Endothelial cell of umbilical vein (primary cell): ENCODE measurements at regions not wholly inside any gene's neighbourhood (a gene's known extent, or its start where the extent isn't known, plus 50 kb on each side); places are given as distances from the start of the nearest gene placed in this dataset.
"Not testable (repeated sequence)": the region's sequence is repeated elsewhere in the genome, so short reads cannot be mapped to it uniquely, and the experiment has no call there.

Source experiments
- BruUV-seq: library from RNA; stranded (reverse); fragments of 400-500 nt; replicated peaks from 2 replicates; lab custom pipeline; 2021; lab: Mats Ljungman, UMichigan
- CTCF ChIA-PET: fragments of 300-600, 350-600 bp; sonication (Branson Sonifier 250); formaldehyde crosslinking; loops from one replicate; lab custom pipeline; 2021; ENCODE audit warnings: antibody characterized with exemption, inconsistent platforms; lab: Charles Lee
- POLR2A ChIA-PET: fragments of 300-600, 350-600 bp; sonication (Branson Sonifier 250); formaldehyde crosslinking; loops from one replicate; lab custom pipeline; 2021; ENCODE audit warnings: antibody characterized with exemption, inconsistent platforms; lab: Charles Lee
- DNase-seq: peaks from one replicate; pipeline ENCODE4 v3.0.0-alpha.2; 2011; ENCODE audit warnings: low read depth, low spot score
- FAIRE-seq: peaks from 2 replicates; lab custom pipeline; 2011; peaks lifted over from hg19 to GRCh38; lab: Jason Lieb, UNC
- H2AFZ ChIP-seq: 2 replicates; pipeline ENCODE4 v1.6.0; 2012; ENCODE audit warnings: low read depth, low read length, control low read depth, inconsistent platforms
- H3K27ac ChIP-seq: 2 replicates; pipeline ENCODE4 v1.5.1; 2011; ENCODE audit warnings: low read depth, mild to moderate bottlenecking, control low read depth, low read length, moderate library complexity; ENCODE audit not compliant: insufficient read depth
- H3K27me3 ChIP-seq, 2 experiments: 2 replicates each; pipeline versions ENCODE4 v1.6.0 to v1.6.1; 2011; ENCODE audit warnings: low read length in 2 of 2, mixed read lengths in 1 of 2; ENCODE audit not compliant: control insufficient read depth in 2 of 2, insufficient read depth in 2 of 2
- H3K36me3 ChIP-seq, 2 experiments: 2 replicates in 1 of 2; 3 replicates in 1 of 2; pipeline ENCODE4 v1.5.1; 2011; ENCODE audit warnings: low read length in 2 of 2, mild to moderate bottlenecking in 1 of 2, moderate library complexity in 1 of 2; ENCODE audit not compliant: control insufficient read depth in 2 of 2, insufficient read depth in 2 of 2; ENCODE audit errors: extremely low read depth in 1 of 2
- H3K4me1 ChIP-seq: 3 replicates; pipeline ENCODE4 v1.5.1; 2011; ENCODE audit warnings: mild to moderate bottlenecking, low read length; ENCODE audit not compliant: control insufficient read depth, insufficient read depth; ENCODE audit errors: extremely low read depth
- H3K4me2 ChIP-seq: 2 replicates; pipeline ENCODE4 v1.6.1; 2011; ENCODE audit warnings: low read length, control low read depth, mixed read lengths; ENCODE audit not compliant: insufficient read depth
- H3K4me3 ChIP-seq, 3 experiments: fragments of 200-600 bp in 1 of 3; sonication (generic), shearing (Covaris generic) in 1 of 3; replicated peaks in 1 of 3; 2 replicates each; pipeline ENCODE4 v1.5.1; 2011 to 2016; ENCODE audit warnings: control low read depth in 3 of 3, low read length in 3 of 3, mild to moderate bottlenecking in 2 of 3, inconsistent platforms in 1 of 3, low read depth in 1 of 3, moderate library complexity in 1 of 3; ENCODE audit not compliant: insufficient read depth in 1 of 3
- H3K79me2 ChIP-seq: 2 replicates; pipeline ENCODE4 v1.6.0; 2012; ENCODE audit warnings: low read length, inconsistent platforms; ENCODE audit not compliant: control insufficient read depth, insufficient read depth
- H3K9ac ChIP-seq: replicated peaks from 2 replicates; pipeline ENCODE3; 2011; ENCODE audit warnings: low read length, control low read depth; ENCODE audit not compliant: insufficient read depth; ENCODE audit errors: extremely low read depth
- H3K9me1 ChIP-seq: replicated peaks from 3 replicates; pipeline ENCODE4 v1.6.0; 2011; ENCODE audit warnings: mild to moderate bottlenecking, low read length; ENCODE audit not compliant: control insufficient read depth, insufficient read depth; ENCODE audit errors: extremely low read depth
- H3K9me3 ChIP-seq: replicated peaks from 2 replicates; pipeline ENCODE4 v1.5.1; 2012; ENCODE audit warnings: low read length, inconsistent platforms; ENCODE audit not compliant: control insufficient read depth, insufficient read depth
- H4K20me1 ChIP-seq: replicated peaks from 2 replicates; pipeline ENCODE3; 2011; ENCODE audit warnings: mild to moderate bottlenecking, low read length; ENCODE audit not compliant: control insufficient read depth, insufficient read depth; ENCODE audit errors: extremely low read depth
- CTCF ChIP-seq, 2 donors: IDR thresholded peaks; 1 replicate in 1 of 2; 2 replicates in 1 of 2; pipeline ENCODE4 v1.5.1; 2011; ENCODE audit warnings: low read length in 2 of 2, mild to moderate bottlenecking in 2 of 2, moderate library complexity in 2 of 2, control low read depth in 1 of 2, inconsistent platforms in 1 of 2, low read depth in 1 of 2; ENCODE audit not compliant: insufficient read depth in 1 of 2; ENCODE audit errors: extremely low read depth in 1 of 2
- EZH2 ChIP-seq: IDR thresholded peaks from 2 replicates; pipeline ENCODE4 v1.6.1; 2012; ENCODE audit warnings: borderline replicate concordance, low read depth, mild to moderate bottlenecking, moderate library complexity, low read length, inconsistent platforms; ENCODE audit not compliant: severe bottlenecking
- FOS ChIP-seq: IDR thresholded peaks from 2 replicates; pipeline ENCODE4 v1.6.1; 2011; ENCODE audit warnings: mild to moderate bottlenecking, low read length, moderate library complexity, borderline replicate concordance; ENCODE audit not compliant: insufficient read depth
- GATA2 ChIP-seq: IDR thresholded peaks from 2 replicates; pipeline ENCODE4 v1.7.0; 2011; ENCODE audit warnings: low read depth, mild to moderate bottlenecking, moderate library complexity, mixed read lengths, low read length; ENCODE audit not compliant: insufficient read length, insufficient read depth
- JUN ChIP-seq: IDR thresholded peaks from 2 replicates; pipeline ENCODE4 v1.6.1; 2011; ENCODE audit warnings: borderline replicate concordance, low read depth; ENCODE audit not compliant: insufficient read length, insufficient read depth
- MAX ChIP-seq: IDR thresholded peaks from 2 replicates; pipeline ENCODE4 v1.6.1; 2011; ENCODE audit not compliant: insufficient read depth, insufficient read length
- MYC ChIP-seq: IDR thresholded peaks from one replicate; pipeline ENCODE4 v1.6.1; 2011; ENCODE audit warnings: mild to moderate bottlenecking, low read depth, low read length
- POLR2A ChIP-seq: IDR thresholded peaks from 2 replicates; pipeline ENCODE4 v1.6.1; 2012; ENCODE audit warnings: low read depth, mild to moderate bottlenecking, control low read depth, low read length
- POLR2AphosphoS5 ChIP-seq: IDR thresholded peaks from 2 replicates; pipeline ENCODE4 v1.6.1; 2012; ENCODE audit warnings: low read depth, mild to moderate bottlenecking, control low read depth, low read length, moderate library complexity; ENCODE audit not compliant: insufficient read depth
- dilution Hi-C: fragments of 300-500 bp; cut with MboI; formaldehyde crosslinking; loops from one replicate; pipeline ENCODE4 v1.15.0; 2019; ENCODE audit warnings: low sequenced_read_pairs; ENCODE audit not compliant: extremely low pct_ligation_motif_present
- intact Hi-C: fragments of 100-400 bp; cut with micrococcal nuclease; formaldehyde crosslinking; loops from one replicate; pipeline ENCODE4 v1.10.0; 2022

GRCh38 chr4:110414561-110414920 is 61.4 kb upstream of the ENPEP start:
- Histone ChIP-seq H2AFZ (no peak overlapping the region), H3K36me3 (no peaks in the 10 kb centered on the region), H3K4me3 (no peak overlapping the region), H3K4me1 (no peaks in the 10 kb centered on the region), H3K9me3 (no peaks in the 10 kb centered on the region), H4K20me1 (no peaks in the 10 kb centered on the region), H3K79me2 (no peaks in the 10 kb centered on the region), H3K9ac (no peak overlapping the region), H3K27me3 (no peaks in the 10 kb centered on the region), H3K4me2 (no peak overlapping the region), H3K27ac (no peak overlapping the region), H3K9me1 (no peaks in the 10 kb centered on the region)
- intact Hi-C loops (no loop called here), dilution Hi-C loops (no loop called here)
- POLR2A ChIA-PET = no interaction called here
- no peak for TF ChIP-seq MYC
- no peak for TF ChIP-seq JUN
- TF ChIP-seq EZH2 = no peak
- TF ChIP-seq POLR2A = no peak
- no peak for TF ChIP-seq FOS
- TF ChIP-seq POLR2AphosphoS5 = no peak
- TF ChIP-seq CTCF (IDR thresholded peaks at IDR 0.05; ENCODE audit: extremely low read depth in 1 of 2, insufficient read depth in 1 of 2, low read depth in 1 of 2, low read length in 2 of 2) = no peak
- no peak for TF ChIP-seq MAX
- no peak for TF ChIP-seq GATA2
- CTCF ChIA-PET = no interaction called here
- no peak for DNase-seq
- FAIRE-seq = no peak
- no TSS peak for BruUV-seq

GRCh38 chr4:110413807-110414560 is 62.0 kb upstream of the ENPEP start:
- FAIRE-seq, H3K36me3 ChIP-seq, H3K27me3 ChIP-seq, H3K79me2 ChIP-seq, H3K4me1 ChIP-seq, H3K27ac ChIP-seq, DNase-seq, dilution Hi-C loops, BruUV-seq, H4K20me1 ChIP-seq, CTCF ChIA-PET, H3K4me2 ChIP-seq, H2AFZ ChIP-seq, intact Hi-C loops, H3K9me3 ChIP-seq, H3K9ac ChIP-seq, POLR2A ChIA-PET, H3K4me3 ChIP-seq, H3K9me1 ChIP-seq: not testable (repeated sequence)
